ENCODE measurements at regions not wholly inside any gene's neighbourhood (a gene's known extent, or its start where the extent isn't known, plus 50 kb on each side); places are given as distances from the start of the nearest gene placed in this dataset.

DNA sequence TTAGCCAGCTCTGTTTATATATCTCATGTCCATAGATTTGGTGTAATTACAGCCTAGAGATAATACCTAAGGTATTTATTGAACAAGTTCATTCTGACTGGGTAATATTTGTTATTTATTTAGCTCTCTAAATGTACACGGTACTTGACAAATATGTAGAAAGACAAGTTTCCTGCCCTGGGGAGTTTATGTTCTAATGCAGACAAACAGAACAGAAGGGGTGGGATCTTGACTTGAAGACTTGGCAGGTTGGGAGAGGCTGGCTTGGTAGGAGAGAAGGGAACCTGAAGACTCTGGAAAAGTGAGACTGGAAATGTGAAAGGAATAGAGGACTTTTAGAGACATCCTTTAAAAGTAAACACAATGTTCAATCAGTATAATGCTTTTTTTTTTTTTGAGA lies 97.7 kb upstream of the CDK6 start:
- no peaks in the 10 kb centered on the region for H3K79me2 ChIP-seq (ENCODE audit: low read length)
- no peaks in the 10 kb centered on the region for H3K27me3 ChIP-seq (ENCODE audit: low read length)
- H3K4me1 ChIP-seq (ENCODE audit: low read length): no peaks in the 10 kb centered on the region
- no peak overlapping the region for H3K4me2 ChIP-seq (ENCODE audit: low read depth, low read length, poor library complexity, severe bottlenecking)
- no peak overlapping the region for H2AFZ ChIP-seq (ENCODE audit: low read length)
- no peak overlapping the region for H3K9ac ChIP-seq (ENCODE audit: low read length)
- no peak overlapping the region for H3K4me3 ChIP-seq (ENCODE audit: low read length)
- H3K27ac ChIP-seq (ENCODE audit: low read length): no peak overlapping the region
- H3K9me2 ChIP-seq (replicated peaks; ENCODE audit: insufficient read depth, low read length): no peaks in the 10 kb centered on the region
- no peaks in the 10 kb centered on the region for H4K20me1 ChIP-seq (ENCODE audit: insufficient read depth, low read depth, low read length)
- DNase-seq: no peak
- no peaks in the 10 kb centered on the region for H3K36me3 ChIP-seq (ENCODE audit: insufficient read depth, low read length)
- H3K9me3 ChIP-seq (ENCODE audit: low read length): no peaks in the 10 kb centered on the region

DNA sequence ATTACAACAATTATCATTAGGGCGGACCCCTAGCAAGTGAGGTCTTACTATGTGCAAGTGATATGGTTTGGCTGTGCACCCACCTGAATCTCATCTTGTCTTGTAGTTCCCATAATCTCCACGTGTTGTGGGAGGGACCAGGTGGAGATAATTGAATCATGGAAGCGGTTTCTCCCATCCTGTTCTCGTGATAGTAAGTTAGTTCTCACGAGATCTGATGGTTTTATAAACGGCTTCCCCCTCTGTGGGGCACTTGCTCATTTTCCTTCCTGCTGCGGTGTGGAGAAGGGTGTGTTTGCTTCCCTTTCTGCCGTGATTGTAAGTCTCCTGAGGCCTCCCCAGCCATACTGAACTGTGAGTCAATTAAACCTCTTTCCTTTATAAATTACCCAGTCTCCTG lies 96.1 kb upstream of the CDK6 start:
- H3K9ac ChIP-seq (ENCODE audit: low read length): no peak overlapping the region
- no peaks in the 10 kb centered on the region for H3K79me2 ChIP-seq (ENCODE audit: low read length)
- no peak overlapping the region for H3K27ac ChIP-seq (ENCODE audit: low read length)
- H3K9me2 ChIP-seq (replicated peaks; ENCODE audit: insufficient read depth, low read length): no peaks in the 10 kb centered on the region
- H3K9me3 ChIP-seq (ENCODE audit: low read length): no peaks in the 10 kb centered on the region
- no peak overlapping the region for H2AFZ ChIP-seq (ENCODE audit: low read length)
- H3K4me1 ChIP-seq (ENCODE audit: low read length): no peaks in the 10 kb centered on the region
- DNase-seq: no peak
- H4K20me1 ChIP-seq (ENCODE audit: insufficient read depth, low read depth, low read length): no peaks in the 10 kb centered on the region
- H3K4me3 ChIP-seq (ENCODE audit: low read length): no peak overlapping the region
- H3K27me3 ChIP-seq (ENCODE audit: low read length): no peaks in the 10 kb centered on the region
- no peaks in the 10 kb centered on the region for H3K36me3 ChIP-seq (ENCODE audit: insufficient read depth, low read length)
- H3K4me2 ChIP-seq (ENCODE audit: low read depth, low read length, poor library complexity, severe bottlenecking): no peak overlapping the region

DNA sequence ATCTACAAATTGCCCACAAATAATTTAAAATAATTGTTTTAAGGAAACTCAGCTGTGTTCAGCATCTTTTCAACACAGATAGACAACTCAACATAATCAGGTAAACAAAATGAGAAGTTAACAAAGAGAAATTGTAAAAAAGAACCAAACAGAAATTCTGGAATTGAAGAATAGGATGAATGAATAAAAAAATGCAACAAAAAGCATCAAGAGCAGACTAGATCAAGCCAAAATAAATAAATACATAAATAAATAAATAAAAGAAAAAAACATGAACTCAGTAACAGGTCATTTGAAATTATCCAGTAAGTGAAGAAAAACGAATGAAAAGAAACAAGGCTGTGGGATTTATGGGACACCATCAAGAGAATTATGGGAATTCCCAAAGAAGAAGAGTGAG lies 94.0 kb upstream of the CDK6 start:
- Histone ChIP-seq H3K4me3 (ENCODE audit: low read length) (no peak overlapping the region), H3K27ac (ENCODE audit: low read length) (no peak overlapping the region), H3K4me2 (ENCODE audit: low read depth, low read length, poor library complexity, severe bottlenecking) (no peak overlapping the region), H3K9me3 (ENCODE audit: low read length) (no peaks in the 10 kb centered on the region), H3K9ac (ENCODE audit: low read length) (no peak overlapping the region), H3K9me2 (replicated peaks; ENCODE audit: insufficient read depth, low read length) (no peaks in the 10 kb centered on the region), H4K20me1 (ENCODE audit: insufficient read depth, low read depth, low read length) (no peaks in the 10 kb centered on the region), H3K27me3 (ENCODE audit: low read length) (no peaks in the 10 kb centered on the region), H3K4me1 (ENCODE audit: low read length) (no peaks in the 10 kb centered on the region), H3K79me2 (ENCODE audit: low read length) (no peaks in the 10 kb centered on the region), H2AFZ (ENCODE audit: low read length) (no peak overlapping the region), H3K36me3 (ENCODE audit: insufficient read depth, low read length) (no peaks in the 10 kb centered on the region)
- no peak for DNase-seq

GRCh38 chr7:92926697-92927044 lies 90.3 kb upstream of the CDK6 start:
- DNase-seq: no peak
- Histone ChIP-seq H3K79me2 (ENCODE audit: low read length) (no peaks in the 10 kb centered on the region), H3K9ac (ENCODE audit: low read length) (no peak overlapping the region), H3K4me3 (ENCODE audit: low read length) (no peak overlapping the region), H3K4me2 (ENCODE audit: low read depth, low read length, poor library complexity, severe bottlenecking) (no peak overlapping the region), H3K9me3 (ENCODE audit: low read length) (no peaks in the 10 kb centered on the region), H3K4me1 (ENCODE audit: low read length) (no peaks in the 10 kb centered on the region), H2AFZ (ENCODE audit: low read length) (no peak overlapping the region), H4K20me1 (ENCODE audit: insufficient read depth, low read depth, low read length) (no peaks in the 10 kb centered on the region), H3K9me2 (replicated peaks; ENCODE audit: insufficient read depth, low read length) (no peaks in the 10 kb centered on the region), H3K27ac (ENCODE audit: low read length) (no peak overlapping the region), H3K36me3 (ENCODE audit: insufficient read depth, low read length) (no peaks in the 10 kb centered on the region), H3K27me3 (ENCODE audit: low read length) (no peaks in the 10 kb centered on the region)

DNA sequence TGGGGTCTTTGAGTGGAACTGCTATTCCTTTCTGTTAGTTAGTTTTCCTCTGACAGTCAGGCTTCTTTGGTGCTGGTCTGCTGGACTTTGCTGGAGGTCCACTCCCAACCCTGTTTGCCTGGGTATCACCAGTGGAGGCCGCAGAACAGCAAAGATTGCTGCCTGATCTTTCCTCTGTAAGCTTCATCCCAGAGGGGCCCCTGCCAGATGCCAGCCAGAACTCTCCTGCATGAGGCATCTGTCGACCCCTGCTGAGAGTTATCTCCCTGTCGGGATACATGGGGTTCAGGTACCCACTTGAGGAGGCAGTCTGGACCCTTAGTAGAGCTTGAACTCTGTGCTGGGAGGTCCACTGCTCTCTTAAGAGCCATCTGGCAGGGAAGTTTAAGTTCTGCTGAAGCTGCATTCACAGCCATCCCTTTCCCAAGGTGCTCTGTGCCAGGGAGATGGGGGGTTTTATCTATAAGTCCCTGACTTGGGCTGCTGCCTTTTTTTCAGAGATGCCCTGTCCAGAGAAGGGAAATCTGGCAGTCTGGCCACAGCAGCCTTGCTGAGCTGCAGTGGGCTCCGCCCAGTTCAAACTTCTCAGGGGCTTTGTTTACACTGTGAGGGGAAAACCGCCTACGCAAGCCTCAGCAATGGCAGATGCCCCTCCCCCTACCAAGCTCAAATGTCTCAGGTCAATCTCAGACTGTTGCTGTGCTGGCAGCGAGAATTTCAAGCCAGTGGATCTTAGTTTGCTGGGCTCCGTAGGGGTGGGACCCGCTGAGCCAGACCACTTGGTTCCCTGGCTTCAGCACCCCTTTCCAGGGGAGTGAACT lies 89.7 kb upstream of the CDK6 start:
- H3K36me3 ChIP-seq (ENCODE audit: insufficient read depth, low read length): no peaks in the 10 kb centered on the region
- no peaks in the 10 kb centered on the region for H3K27me3 ChIP-seq (ENCODE audit: low read length)
- DNase-seq: no peak
- H3K79me2 ChIP-seq (ENCODE audit: low read length): no peaks in the 10 kb centered on the region
- no peaks in the 10 kb centered on the region for H3K9me3 ChIP-seq (ENCODE audit: low read length)
- H3K9ac ChIP-seq (ENCODE audit: low read length): no peak overlapping the region
- H3K4me1 ChIP-seq (ENCODE audit: low read length): no peaks in the 10 kb centered on the region
- no peak overlapping the region for H3K27ac ChIP-seq (ENCODE audit: low read length)
- no peak overlapping the region for H3K4me2 ChIP-seq (ENCODE audit: low read depth, low read length, poor library complexity, severe bottlenecking)
- no peak overlapping the region for H3K4me3 ChIP-seq (ENCODE audit: low read length)
- no peaks in the 10 kb centered on the region for H3K9me2 ChIP-seq (replicated peaks; ENCODE audit: insufficient read depth, low read length)
- no peaks in the 10 kb centered on the region for H4K20me1 ChIP-seq (ENCODE audit: insufficient read depth, low read depth, low read length)
- no peak overlapping the region for H2AFZ ChIP-seq (ENCODE audit: low read length)

- Histone ChIP-seq H3K27ac (ENCODE audit: low read length) (no peak overlapping the region), H3K4me2 (ENCODE audit: low read depth, low read length, poor library complexity, severe bottlenecking) (no peak overlapping the region), H3K27me3 (ENCODE audit: low read length) (no peaks in the 10 kb centered on the region), H3K4me3 (ENCODE audit: low read length) (no peak overlapping the region), H3K9ac (ENCODE audit: low read length) (no peak overlapping the region), H2AFZ (ENCODE audit: low read length) (no peak overlapping the region), H3K4me1 (ENCODE audit: low read length) (no peaks in the 10 kb centered on the region), H3K36me3 (ENCODE audit: insufficient read depth, low read length) (no peaks in the 10 kb centered on the region), H3K9me2 (replicated peaks; ENCODE audit: insufficient read depth, low read length) (no peaks in the 10 kb centered on the region), H3K9me3 (ENCODE audit: low read length) (no peaks in the 10 kb centered on the region), H4K20me1 (ENCODE audit: insufficient read depth, low read depth, low read length) (no peaks in the 10 kb centered on the region), H3K79me2 (ENCODE audit: low read length) (no peaks in the 10 kb centered on the region)
- no peak for DNase-seq
Measured at GRCh38 chr7:92924800-92925199, 88.4 kb upstream of the CDK6 start.

DNA sequence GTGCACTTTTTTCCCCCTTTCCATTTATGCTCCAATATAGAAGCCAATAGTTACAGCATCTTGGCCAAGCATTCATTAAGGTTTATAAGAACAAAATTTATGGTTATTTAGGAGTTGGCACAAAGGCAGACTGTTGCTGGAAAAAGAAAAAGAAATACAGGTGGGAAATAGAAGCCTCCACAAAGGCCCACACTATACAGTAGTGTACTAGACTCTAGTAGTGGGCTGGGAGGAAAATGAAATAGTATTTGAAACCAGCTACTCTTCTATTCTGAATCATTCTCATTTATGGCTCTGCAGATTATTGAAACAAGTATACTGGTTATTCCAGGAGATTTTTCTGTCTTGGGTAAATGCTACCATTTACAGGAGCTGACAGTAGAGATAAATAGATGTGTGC lies 80.9 kb upstream of the CDK6 start:
- no peaks in the 10 kb centered on the region for H3K27me3 ChIP-seq (ENCODE audit: low read length)
- H3K9ac ChIP-seq (ENCODE audit: low read length): no peak overlapping the region
- H2AFZ ChIP-seq (ENCODE audit: low read length): no peak overlapping the region
- no peaks in the 10 kb centered on the region for H3K36me3 ChIP-seq (ENCODE audit: insufficient read depth, low read length)
- no peaks in the 10 kb centered on the region for H3K9me3 ChIP-seq (ENCODE audit: low read length)
- H3K27ac ChIP-seq (ENCODE audit: low read length): no peak overlapping the region
- H3K79me2 ChIP-seq (ENCODE audit: low read length): no peaks in the 10 kb centered on the region
- no peaks in the 10 kb centered on the region for H3K4me1 ChIP-seq (ENCODE audit: low read length)
- no peak for DNase-seq
- no peaks in the 10 kb centered on the region for H4K20me1 ChIP-seq (ENCODE audit: insufficient read depth, low read depth, low read length)
- H3K4me3 ChIP-seq (ENCODE audit: low read length): no peak overlapping the region
- H3K9me2 ChIP-seq (replicated peaks; ENCODE audit: insufficient read depth, low read length): no peaks in the 10 kb centered on the region
- no peak overlapping the region for H3K4me2 ChIP-seq (ENCODE audit: low read depth, low read length, poor library complexity, severe bottlenecking)

GRCh38 chr7:92916770-92917224 lies 80.4 kb upstream of the CDK6 start:
- no peak overlapping the region for H2AFZ ChIP-seq (ENCODE audit: low read length)
- no peaks in the 10 kb centered on the region for H3K27me3 ChIP-seq (ENCODE audit: low read length)
- H3K4me2 ChIP-seq (ENCODE audit: low read depth, low read length, poor library complexity, severe bottlenecking): no peak overlapping the region

More at GRCh38 chr7:92916770-92917224, 80.4 kb upstream of the CDK6 start:
- H3K79me2 ChIP-seq (ENCODE audit: low read length): no peaks in the 10 kb centered on the region
- H3K4me3 ChIP-seq (ENCODE audit: low read length): no peak overlapping the region
- H3K27ac ChIP-seq (ENCODE audit: low read length): no peak overlapping the region
- H3K36me3 ChIP-seq (ENCODE audit: insufficient read depth, low read length): no peaks in the 10 kb centered on the region
- H3K9me2 ChIP-seq (replicated peaks; ENCODE audit: insufficient read depth, low read length): no peaks in the 10 kb centered on the region
- no peaks in the 10 kb centered on the region for H3K4me1 ChIP-seq (ENCODE audit: low read length)
- no peaks in the 10 kb centered on the region for H4K20me1 ChIP-seq (ENCODE audit: insufficient read depth, low read depth, low read length)
- no peak overlapping the region for H3K9ac ChIP-seq (ENCODE audit: low read length)
- no peaks in the 10 kb centered on the region for H3K9me3 ChIP-seq (ENCODE audit: low read length)
- no peak for DNase-seq

Measured in Karpas-422 (cell line).